Liver (tissue), 3 donors: ENCODE measurements at regions not wholly inside any gene's neighbourhood (a gene's known extent, or its start where the extent isn't known, plus 50 kb on each side); places are given as distances from the start of the nearest gene placed in this dataset.

Experiments used
- NR2F2 ChIP-seq: IDR thresholded peaks from 2 replicates; pipeline ENCODE4 v1.6.1; 2016; ENCODE audit warnings: antibody characterized with exemption
- RAD21 ChIP-seq, 2 donors: IDR thresholded peaks; 2 replicates each; pipeline ENCODE4 v1.6.1; 2016; ENCODE audit warnings: antibody characterized with exemption in 2 of 2, mild to moderate bottlenecking in 2 of 2
- REST ChIP-seq: IDR thresholded peaks from 2 replicates; pipeline ENCODE4 v1.6.1; 2016; ENCODE audit warnings: antibody characterized with exemption, mild to moderate bottlenecking
- SP1 ChIP-seq: IDR thresholded peaks from 2 replicates; pipeline ENCODE4 v1.6.1; 2018; ENCODE audit warnings: antibody characterized with exemption, mild to moderate bottlenecking
- TAF1 ChIP-seq: conservative IDR thresholded peaks from 2 replicates; pipeline ENCODE4 v1.6.1; 2016; ENCODE audit warnings: antibody characterized with exemption, mild to moderate bottlenecking
- ZBTB33 ChIP-seq: IDR thresholded peaks from 2 replicates; pipeline ENCODE4 v1.6.1; 2016; ENCODE audit warnings: antibody characterized with exemption
- TF ChIP-seq, protein P1 (sequence below): fragments of 150-350 bp; IDR thresholded peaks from 2 replicates; pipeline ENCODE4 v1.5.1; 2017; ENCODE audit warnings: improper control_type of control experiment, low read depth, low read length; ENCODE audit not compliant: missing input control
- TF ChIP-seq, protein P2 (sequence below): IDR thresholded peaks from 2 replicates; pipeline ENCODE4 v1.6.1; 2016; ENCODE audit warnings: antibody characterized with exemption
- TF ChIP-seq, protein P3 (sequence below): IDR thresholded peaks from 2 replicates; pipeline ENCODE4 v1.6.1; 2016; ENCODE audit warnings: antibody characterized with exemption
- donor health status: healthy.
- donor health status: healthy.

GRCh38 chr5:50576265-50576664, 90.2 kb upstream of the PARP8 start:
- TF ChIP-seq, protein P1, sequence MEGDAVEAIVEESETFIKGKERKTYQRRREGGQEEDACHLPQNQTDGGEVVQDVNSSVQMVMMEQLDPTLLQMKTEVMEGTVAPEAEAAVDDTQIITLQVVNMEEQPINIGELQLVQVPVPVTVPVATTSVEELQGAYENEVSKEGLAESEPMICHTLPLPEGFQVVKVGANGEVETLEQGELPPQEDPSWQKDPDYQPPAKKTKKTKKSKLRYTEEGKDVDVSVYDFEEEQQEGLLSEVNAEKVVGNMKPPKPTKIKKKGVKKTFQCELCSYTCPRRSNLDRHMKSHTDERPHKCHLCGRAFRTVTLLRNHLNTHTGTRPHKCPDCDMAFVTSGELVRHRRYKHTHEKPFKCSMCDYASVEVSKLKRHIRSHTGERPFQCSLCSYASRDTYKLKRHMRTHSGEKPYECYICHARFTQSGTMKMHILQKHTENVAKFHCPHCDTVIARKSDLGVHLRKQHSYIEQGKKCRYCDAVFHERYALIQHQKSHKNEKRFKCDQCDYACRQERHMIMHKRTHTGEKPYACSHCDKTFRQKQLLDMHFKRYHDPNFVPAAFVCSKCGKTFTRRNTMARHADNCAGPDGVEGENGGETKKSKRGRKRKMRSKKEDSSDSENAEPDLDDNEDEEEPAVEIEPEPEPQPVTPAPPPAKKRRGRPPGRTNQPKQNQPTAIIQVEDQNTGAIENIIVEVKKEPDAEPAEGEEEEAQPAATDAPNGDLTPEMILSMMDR = no peak
- TF ChIP-seq REST (no peak), SP1 (no peak), ZBTB33 (no peak), RAD21 (IDR thresholded peaks at IDR 0.05) (no peak), TAF1 (no peak), NR2F2 (no peak)
- TF ChIP-seq, protein P2, sequence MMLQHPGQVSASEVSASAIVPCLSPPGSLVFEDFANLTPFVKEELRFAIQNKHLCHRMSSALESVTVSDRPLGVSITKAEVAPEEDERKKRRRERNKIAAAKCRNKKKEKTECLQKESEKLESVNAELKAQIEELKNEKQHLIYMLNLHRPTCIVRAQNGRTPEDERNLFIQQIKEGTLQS = no peak
- TF ChIP-seq, protein P3, sequence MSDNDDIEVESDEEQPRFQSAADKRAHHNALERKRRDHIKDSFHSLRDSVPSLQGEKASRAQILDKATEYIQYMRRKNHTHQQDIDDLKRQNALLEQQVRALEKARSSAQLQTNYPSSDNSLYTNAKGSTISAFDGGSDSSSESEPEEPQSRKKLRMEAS = no peak
